ENCODE measurements at regions not wholly inside any gene's neighbourhood (a gene's known extent, or its start where the extent isn't known, plus 50 kb on each side); places are given as distances from the start of the nearest gene placed in this dataset.

DNA sequence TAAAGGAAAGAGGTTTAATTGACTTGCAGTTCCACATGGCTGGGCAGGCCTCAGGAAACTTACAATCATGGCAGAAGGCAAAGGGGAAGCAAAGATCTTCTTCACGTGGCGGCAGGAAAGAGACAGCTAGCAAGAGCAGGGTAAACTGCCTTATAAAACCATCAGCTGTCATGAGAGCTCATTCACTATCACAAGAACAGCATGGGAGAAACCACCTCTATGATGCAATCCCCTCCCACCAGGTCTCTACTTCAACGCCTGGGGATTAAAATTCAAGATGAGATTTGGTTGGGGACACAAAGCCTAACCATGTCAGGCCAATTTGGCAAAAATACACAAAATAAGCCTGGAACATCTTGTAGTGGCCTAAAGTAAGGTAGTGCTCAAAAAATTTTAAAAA lies 152.6 kb downstream of the COL6A3 start:
- DNase-seq (ENCODE audit: low spot score, unreplicated experiment) = no peak
- TF ChIP-seq CTCF (IDR thresholded peaks at IDR 0.05; ENCODE audit: unreplicated experiment) = no peak
- peaks cover 3% of the 10 kb centered on the region for H3K4me1 Mint-ChIP-seq (ENCODE audit: low read depth)
- no peaks in the 10 kb centered on the region for H3K36me3 Mint-ChIP-seq (ENCODE audit: insufficient read depth)
- H3K9me3 Mint-ChIP-seq (ENCODE audit: low read depth) = no peaks in the 10 kb centered on the region
- peaks cover 13% of the 10 kb centered on the region for H3K27me3 Mint-ChIP-seq
- H3K4me3 Mint-ChIP-seq (ENCODE audit: low read depth) = no peak overlapping the region
- H3K27ac Mint-ChIP-seq = no peak overlapping the region

DNA sequence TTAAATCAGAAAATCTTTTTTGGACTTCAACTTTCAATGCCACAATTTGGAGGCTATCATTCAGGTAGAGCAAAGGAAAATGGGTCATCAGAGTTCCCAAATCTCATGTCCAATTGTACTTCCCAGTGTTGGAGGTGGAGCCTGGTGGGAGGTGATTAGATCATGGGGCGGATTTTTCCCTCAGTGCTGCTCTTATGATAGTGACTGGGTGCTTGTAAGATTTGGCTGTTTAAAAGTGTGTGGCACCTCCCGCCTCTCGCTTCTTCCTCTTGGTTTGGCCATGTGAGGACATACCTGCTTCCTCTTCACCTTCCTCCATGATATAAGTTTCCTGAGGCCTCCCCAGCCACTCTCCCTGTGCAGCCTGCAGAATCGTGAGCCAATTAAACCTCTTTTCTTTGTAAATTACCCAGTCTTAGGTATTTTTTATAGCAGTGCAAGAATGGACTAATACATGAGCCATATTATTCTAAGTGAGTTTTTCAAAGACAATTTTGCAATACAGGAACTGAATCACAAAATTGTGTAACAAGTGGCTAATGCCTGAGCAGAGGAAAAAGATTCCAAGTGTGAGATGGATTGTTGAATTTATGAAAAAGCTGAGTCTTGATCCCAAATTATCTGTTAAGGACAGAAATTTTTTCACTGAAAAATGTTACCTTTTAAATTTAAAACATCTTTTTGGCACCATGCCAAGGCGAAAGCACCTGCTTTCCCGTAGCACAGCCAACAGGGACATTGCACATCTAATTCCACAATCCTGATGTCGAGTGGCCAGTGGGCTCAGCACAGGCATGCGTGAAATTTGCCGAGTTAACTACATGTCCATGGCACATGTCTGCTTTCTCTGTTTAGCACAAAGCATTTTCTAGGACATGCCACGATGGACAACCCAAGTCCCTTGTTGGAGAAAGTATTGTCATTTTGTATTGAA lies 150.9 kb downstream of the COL6A3 start:
- no peak for TF ChIP-seq CTCF (IDR thresholded peaks at IDR 0.05; ENCODE audit: unreplicated experiment)

DNA sequence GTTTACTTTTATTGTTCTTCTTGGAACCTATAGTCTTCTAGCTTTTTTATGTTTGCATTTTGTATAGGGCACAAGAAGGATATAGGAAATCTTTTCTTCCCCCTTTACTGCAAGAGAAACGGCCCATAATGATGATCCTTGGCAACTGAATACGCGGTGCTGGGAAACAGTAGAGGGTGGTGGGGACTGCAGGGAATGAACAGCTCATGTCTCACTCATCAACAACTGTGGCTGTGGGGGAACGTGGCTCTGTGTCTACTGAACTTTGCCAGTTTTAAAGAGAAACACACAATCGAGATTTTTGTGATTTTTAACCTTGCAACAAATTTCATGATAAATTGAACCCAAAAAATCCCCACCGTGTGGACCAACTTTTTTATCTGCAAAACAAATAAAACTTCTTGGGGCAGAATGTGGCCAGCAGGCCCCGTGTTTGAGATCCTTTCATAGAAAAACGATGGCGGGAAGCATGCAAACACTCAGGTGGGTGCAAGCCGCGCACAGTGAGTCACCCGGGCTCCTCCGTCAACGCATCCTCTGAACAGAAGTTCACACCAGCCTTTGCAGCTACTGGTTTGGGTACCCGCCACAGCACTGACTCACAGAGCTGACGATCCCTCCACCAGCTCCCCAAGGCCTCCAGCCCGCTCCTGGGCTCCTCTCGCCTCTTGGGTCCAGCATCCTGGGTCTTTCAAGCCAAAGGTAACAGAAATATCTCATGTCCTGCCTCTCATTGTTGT lies 149.3 kb downstream of the COL6A3 start:
- Mint-ChIP-seq H3K4me1 (ENCODE audit: low read depth) (peaks cover 4% of the 10 kb centered on the region), H3K27ac (no peak overlapping the region), H3K36me3 (ENCODE audit: insufficient read depth) (no peaks in the 10 kb centered on the region), H3K9me3 (ENCODE audit: low read depth) (no peaks in the 10 kb centered on the region), H3K27me3 (peaks cover under 1% of the 10 kb centered on the region), H3K4me3 (ENCODE audit: low read depth) (no peak overlapping the region)
- DNase-seq (ENCODE audit: low spot score, unreplicated experiment) = no peak
- TF ChIP-seq CTCF (IDR thresholded peaks at IDR 0.05; ENCODE audit: unreplicated experiment) = no peak

More for the DNA sequence above, 150.9 kb downstream of the COL6A3 start:
- H3K4me3 Mint-ChIP-seq (ENCODE audit: low read depth) = no peak overlapping the region
- no peak overlapping the region for H3K27ac Mint-ChIP-seq
- H3K4me1 Mint-ChIP-seq (ENCODE audit: low read depth) = peaks cover 3% of the 10 kb centered on the region
- H3K36me3 Mint-ChIP-seq (ENCODE audit: insufficient read depth) = no peaks in the 10 kb centered on the region
- DNase-seq (ENCODE audit: low spot score, unreplicated experiment) = no peak
- H3K9me3 Mint-ChIP-seq (ENCODE audit: low read depth) = no peaks in the 10 kb centered on the region
- peaks cover 4% of the 10 kb centered on the region for H3K27me3 Mint-ChIP-seq

- Mint-ChIP-seq H3K4me3 (ENCODE audit: low read depth) (no peak overlapping the region), H3K4me1 (ENCODE audit: low read depth) (peaks cover 4% of the 10 kb centered on the region)
These were observed 145.8 kb downstream of the COL6A3 start for GRCh38 chr2:237268004-237268708.

More at GRCh38 chr2:237268004-237268708, 145.8 kb downstream of the COL6A3 start:
- Mint-ChIP-seq H3K27me3 (peaks cover 12% of the 10 kb centered on the region), H3K9me3 (ENCODE audit: low read depth) (no peaks in the 10 kb centered on the region), H3K27ac (no peak overlapping the region), H3K36me3 (ENCODE audit: insufficient read depth) (no peaks in the 10 kb centered on the region)
- DNase-seq (ENCODE audit: low spot score, unreplicated experiment) = no peak
- TF ChIP-seq CTCF (IDR thresholded peaks at IDR 0.05; ENCODE audit: unreplicated experiment) = no peak

Data from progenitor cell of endocrine pancreas (in vitro differentiated cells).